Neural progenitor cell (in vitro differentiated cells): ENCODE measurements at regions not wholly inside any gene's neighbourhood (a gene's known extent, or its start where the extent isn't known, plus 50 kb on each side); places are given as distances from the start of the nearest gene placed in this dataset.

Experiments used
- CTCF ChIP-seq: fragments of 200-600 bp; sonication (generic); IDR thresholded peaks from 2 replicates; pipeline ENCODE4 v1.5.1; 2017; ENCODE audit warnings: antibody characterized with exemption, mild to moderate bottlenecking
- EZH2 ChIP-seq: fragments of 200-600 bp; sonication (generic); IDR thresholded peaks from 2 replicates; pipeline ENCODE4 v1.6.1; 2017; ENCODE audit warnings: antibody characterized with exemption, mild to moderate bottlenecking, moderate library complexity
- EZH2phosphoT487 ChIP-seq: fragments of 200-600 bp; sonication (generic); IDR thresholded peaks from 2 replicates; pipeline ENCODE4 v1.6.1; 2017; ENCODE audit warnings: antibody characterized with exemption

DNA sequence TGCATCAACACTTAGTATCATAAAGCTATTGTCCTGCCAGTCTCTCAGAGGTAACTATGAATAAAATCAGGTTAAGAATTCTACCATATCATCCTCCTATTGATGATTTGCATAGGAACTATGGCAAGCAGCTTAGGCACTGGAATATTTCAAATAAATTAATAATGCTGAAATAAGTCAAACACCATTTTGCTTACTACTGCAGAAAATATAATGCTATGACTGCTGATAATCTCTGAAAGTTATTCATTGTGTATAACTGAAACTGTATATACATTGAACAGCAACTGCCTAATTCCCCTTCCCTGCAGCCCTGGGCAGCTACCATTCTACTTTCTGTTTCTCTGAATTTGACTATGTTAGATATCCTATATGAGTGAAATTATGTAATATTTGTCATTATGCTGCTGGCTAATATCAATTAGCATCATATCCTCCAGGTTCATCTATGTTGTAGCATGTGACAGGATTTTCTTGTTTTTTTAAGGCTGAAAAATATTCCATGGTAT is 318.8 kb upstream of the SGCG start:
- no peak for TF ChIP-seq CTCF
- TF ChIP-seq EZH2phosphoT487, result no peak
- TF ChIP-seq EZH2, result no peak
